HepG2 (cell line): ENCODE measurements at regions not wholly inside any gene's neighbourhood (a gene's known extent, or its start where the extent isn't known, plus 50 kb on each side); places are given as distances from the start of the nearest gene placed in this dataset.

ENCODE experiments used
- ATF3 ChIP-seq: sonication (generic); formaldehyde crosslinking; IDR thresholded peaks from 2 replicates; pipeline ENCODE4 v1.4.0; 2020; ENCODE audit warnings: missing genetic modification reagents
- CREBL2 ChIP-seq: sonication (generic); formaldehyde crosslinking; IDR thresholded peaks from 2 replicates; pipeline ENCODE4 v1.8.1; 2023; ENCODE audit warnings: missing genetic modification reagents, mild to moderate bottlenecking, borderline replicate concordance
- ELF4 ChIP-seq: sonication (generic); formaldehyde crosslinking; IDR thresholded peaks from 2 replicates; pipeline ENCODE4 v1.5.0; 2020; ENCODE audit warnings: missing genetic modification reagents, mild to moderate bottlenecking, moderate library complexity, borderline replicate concordance
- EP300 ChIP-seq, 3 experiments: sonication (generic) in 1 of 3; formaldehyde crosslinking in 1 of 3; IDR thresholded peaks; 2 replicates each; pipeline versions ENCODE4 v1.5.1 to v1.6.1; 2011 to 2020; ENCODE audit warnings: low read depth in 2 of 3, low read length in 2 of 3, borderline replicate concordance in 1 of 3, improper control_type of control experiment in 1 of 3, mild to moderate bottlenecking in 1 of 3, missing genetic modification reagents in 1 of 3, moderate library complexity in 1 of 3
- EZH2 ChIP-seq: conservative IDR thresholded peaks from 2 replicates; pipeline ENCODE4 v1.6.1; 2012; ENCODE audit warnings: mild to moderate bottlenecking, low read depth, low read length, moderate library complexity
- GMEB2 ChIP-seq: IDR thresholded peaks from 2 replicates; pipeline ENCODE4 v1.6.1; 2016; ENCODE audit warnings: missing biosample characterization, missing genetic modification reagents, low read depth
- HES4 ChIP-seq: sonication (generic); formaldehyde crosslinking; IDR thresholded peaks from 2 replicates; pipeline ENCODE4 v1.9.0; 2021; ENCODE audit warnings: mild to moderate bottlenecking, missing genetic modification reagents, borderline replicate concordance
- IKZF1 ChIP-seq: fragments of 450-650 bp; IDR thresholded peaks from 2 replicates; pipeline ENCODE4 v1.7.1; 2016
- MTF1 ChIP-seq: sonication (generic); formaldehyde crosslinking; IDR thresholded peaks from 2 replicates; pipeline ENCODE4 v1.5.0; 2020; ENCODE audit warnings: missing genetic modification reagents
- NFE2L2 ChIP-seq: fragments of 150-350 bp; IDR thresholded peaks from 2 replicates; pipeline ENCODE4 v1.6.1; 2014; ENCODE audit warnings: low read length
- NFIB ChIP-seq: sonication (generic); formaldehyde crosslinking; IDR thresholded peaks from 2 replicates; pipeline ENCODE4 v1.9.0; 2021; ENCODE audit warnings: missing genetic modification reagents, mild to moderate bottlenecking, borderline replicate concordance
- PBX2 ChIP-seq: IDR thresholded peaks from 2 replicates; pipeline ENCODE4 v1.6.1; 2016; ENCODE audit warnings: control low read depth
- SIX4 ChIP-seq: sonication (generic); formaldehyde crosslinking; IDR thresholded peaks from 2 replicates; pipeline ENCODE4 v1.4.0; 2020; ENCODE audit warnings: missing genetic modification reagents
- SMARCC2 ChIP-seq: fragments of 450-650 bp; IDR thresholded peaks from 2 replicates; pipeline ENCODE4 v1.6.1; 2017; ENCODE audit warnings: antibody characterized with exemption, mild to moderate bottlenecking
- TEAD2 ChIP-seq: sonication (generic); formaldehyde crosslinking; IDR thresholded peaks from 2 replicates; pipeline ENCODE4 v1.9.0; 2021; ENCODE audit warnings: missing genetic modification reagents
- TERF1 ChIP-seq: sonication (generic); formaldehyde crosslinking; IDR thresholded peaks from 2 replicates; pipeline ENCODE4 v1.8.0; 2022; ENCODE audit warnings: mild to moderate bottlenecking, missing genetic modification reagents, moderate library complexity
- ZFP37 ChIP-seq: sonication (generic); formaldehyde crosslinking; IDR thresholded peaks from 2 replicates; pipeline ENCODE4 v1.4.0; 2020; ENCODE audit warnings: missing genetic modification reagents, borderline replicate concordance
- ZFP90 ChIP-seq: sonication (generic); formaldehyde crosslinking; IDR thresholded peaks from 2 replicates; pipeline ENCODE4 v1.8.0; 2022; ENCODE audit warnings: missing genetic modification reagents, mild to moderate bottlenecking, inconsistent platforms, borderline replicate concordance
- ZHX1 ChIP-seq: sonication (generic); formaldehyde crosslinking; IDR thresholded peaks from 2 replicates; pipeline ENCODE4 v1.8.1; 2022; ENCODE audit warnings: low read depth, mild to moderate bottlenecking, missing genetic modification reagents
- ZNF549 ChIP-seq: sonication (generic); formaldehyde crosslinking; IDR thresholded peaks from 2 replicates; pipeline ENCODE4 v1.5.0; 2020; ENCODE audit warnings: missing genetic modification reagents
- ZNF878 ChIP-seq: sonication (generic); formaldehyde crosslinking; IDR thresholded peaks from 2 replicates; pipeline ENCODE4 v1.8.1; 2023; ENCODE audit warnings: mild to moderate bottlenecking, missing genetic modification reagents, moderate library complexity

- no peak for TF ChIP-seq ZFP90
- peak; percentile 85; the same call in 1 of the 2 replicates for TF ChIP-seq ZNF549
- TF ChIP-seq SIX4 = peak; percentile 93
- peak; percentile 72; the same call in 1 of the 2 replicates for TF ChIP-seq SMARCC2
- no peak for TF ChIP-seq HES4 (CRISPR knock-in tag)
- TF ChIP-seq ZHX1 (CRISPR knock-in tag) = peak; percentile 27; the same call in 1 of the 2 replicates
- no peak for TF ChIP-seq EZH2
- no peak for TF ChIP-seq ZFP37
- TF ChIP-seq ATF3 (CRISPR knock-in tag) = peak; percentile 83
- no peak for TF ChIP-seq GMEB2 (CRISPR knock-in tag)
- TF ChIP-seq PBX2 = no peak
- TF ChIP-seq TEAD2 (CRISPR knock-in tag) = no peak
- no peak for TF ChIP-seq IKZF1
- TF ChIP-seq ZNF878 = peak; percentile 80; the same call in 1 of the 2 replicates
- peak; percentile 88 to 99; a peak in 3 of 4 replicates for TF ChIP-seq EP300 (IDR thresholded peaks at IDR 0.05; ENCODE audit: low read depth in 2 of 2, low read length in 2 of 2)
- TF ChIP-seq EP300 (CRISPR knock-in tag; IDR thresholded peaks at IDR 0.05; ENCODE audit: borderline replicate concordance) = peak; percentile 97
- TF ChIP-seq NFIB (CRISPR knock-in tag) = no peak
- no peak for TF ChIP-seq NFE2L2
- no peak for TF ChIP-seq ELF4 (CRISPR knock-in tag)
- TF ChIP-seq MTF1 (CRISPR knock-in tag) = no peak
- TF ChIP-seq CREBL2 (CRISPR knock-in tag) = no peak
- TF ChIP-seq TERF1 (CRISPR knock-in tag) = no peak
Observed at GRCh38 chr2:167814881-167815718, 432.3 kb downstream of the STK39 start (continued).
